Osteoblast (primary cell): ENCODE measurements at regions not wholly inside any gene's neighbourhood (a gene's known extent, or its start where the extent isn't known, plus 50 kb on each side); places are given as distances from the start of the nearest gene placed in this dataset.

Experiments
- DNase-seq: peaks from one replicate; pipeline ENCODE4 v3.0.0; 2011; ENCODE audit warnings: low spot score, mixed read lengths; ENCODE audit not compliant: insufficient read length; ENCODE audit errors: missing footprints
- H2AFZ ChIP-seq: 2 replicates; pipeline ENCODE4 v1.6.0; 2011; ENCODE audit warnings: mild to moderate bottlenecking, low read length
- H3K27ac ChIP-seq: 2 replicates; pipeline ENCODE4 v1.5.1; 2011; ENCODE audit warnings: mild to moderate bottlenecking, low read depth, low read length, moderate library complexity
- H3K27me3 ChIP-seq: 2 replicates; pipeline ENCODE4 v1.6.0; 2012; ENCODE audit warnings: mild to moderate bottlenecking, control low read depth, inconsistent platforms, low read length, moderate library complexity; ENCODE audit not compliant: insufficient read depth
- H3K36me3 ChIP-seq: 2 replicates; pipeline ENCODE4 v1.5.1; 2011; ENCODE audit warnings: mild to moderate bottlenecking, low read length, control low read depth, moderate library complexity; ENCODE audit not compliant: insufficient read depth
- H3K4me1 ChIP-seq: 2 replicates; pipeline ENCODE4 v1.5.1; 2011; ENCODE audit warnings: mild to moderate bottlenecking, low read length, control low read depth, moderate library complexity; ENCODE audit not compliant: insufficient read depth
- H3K4me2 ChIP-seq: 2 replicates; pipeline ENCODE4 v1.6.0; 2011; ENCODE audit warnings: mild to moderate bottlenecking, low read length; ENCODE audit not compliant: insufficient read depth
- H3K4me3 ChIP-seq: fragments of 200-600 bp; sonication (generic); 3 replicates; pipeline ENCODE4 v1.5.1; 2012; ENCODE audit warnings: mild to moderate bottlenecking, low read length, inconsistent platforms; ENCODE audit not compliant: insufficient read depth
- H3K79me2 ChIP-seq: 2 replicates; pipeline ENCODE4 v1.6.0; 2012; ENCODE audit warnings: mild to moderate bottlenecking, low read length, control low read depth, inconsistent platforms; ENCODE audit not compliant: insufficient read depth
- H3K9me3 ChIP-seq: 2 replicates; pipeline ENCODE4 v1.5.1; 2011; ENCODE audit warnings: low read depth, low read length, control low read depth
- H4K20me1 ChIP-seq: 2 replicates; pipeline ENCODE4 v1.6.0; 2012; ENCODE audit warnings: mild to moderate bottlenecking, low read length, control low read depth; ENCODE audit not compliant: insufficient read depth
- TF ChIP-seq, protein P1 (sequence below): IDR thresholded peaks from 2 replicates; pipeline ENCODE4 v1.5.1; 2011; ENCODE audit warnings: mild to moderate bottlenecking, low read depth, low read length, moderate library complexity; ENCODE audit errors: extremely low read depth

- no peak overlapping the region for H2AFZ ChIP-seq
- DNase-seq, result no peak
- H3K4me2 ChIP-seq, result no peak overlapping the region
- H3K27me3 ChIP-seq, result no peaks in the 10 kb centered on the region
- H3K4me1 ChIP-seq, result no peaks in the 10 kb centered on the region
- no peak overlapping the region for H3K4me3 ChIP-seq
- H3K9me3 ChIP-seq, result no peaks in the 10 kb centered on the region
- no peaks in the 10 kb centered on the region for H4K20me1 ChIP-seq
- H3K27ac ChIP-seq, result no peak overlapping the region
- no peaks in the 10 kb centered on the region for H3K79me2 ChIP-seq
- TF ChIP-seq, protein P1, sequence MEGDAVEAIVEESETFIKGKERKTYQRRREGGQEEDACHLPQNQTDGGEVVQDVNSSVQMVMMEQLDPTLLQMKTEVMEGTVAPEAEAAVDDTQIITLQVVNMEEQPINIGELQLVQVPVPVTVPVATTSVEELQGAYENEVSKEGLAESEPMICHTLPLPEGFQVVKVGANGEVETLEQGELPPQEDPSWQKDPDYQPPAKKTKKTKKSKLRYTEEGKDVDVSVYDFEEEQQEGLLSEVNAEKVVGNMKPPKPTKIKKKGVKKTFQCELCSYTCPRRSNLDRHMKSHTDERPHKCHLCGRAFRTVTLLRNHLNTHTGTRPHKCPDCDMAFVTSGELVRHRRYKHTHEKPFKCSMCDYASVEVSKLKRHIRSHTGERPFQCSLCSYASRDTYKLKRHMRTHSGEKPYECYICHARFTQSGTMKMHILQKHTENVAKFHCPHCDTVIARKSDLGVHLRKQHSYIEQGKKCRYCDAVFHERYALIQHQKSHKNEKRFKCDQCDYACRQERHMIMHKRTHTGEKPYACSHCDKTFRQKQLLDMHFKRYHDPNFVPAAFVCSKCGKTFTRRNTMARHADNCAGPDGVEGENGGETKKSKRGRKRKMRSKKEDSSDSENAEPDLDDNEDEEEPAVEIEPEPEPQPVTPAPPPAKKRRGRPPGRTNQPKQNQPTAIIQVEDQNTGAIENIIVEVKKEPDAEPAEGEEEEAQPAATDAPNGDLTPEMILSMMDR, result no peak
- no peaks in the 10 kb centered on the region for H3K36me3 ChIP-seq
Measured at GRCh38 chr4:19401301-19402080, 850.2 kb upstream of the SLIT2 start.

DNA sequence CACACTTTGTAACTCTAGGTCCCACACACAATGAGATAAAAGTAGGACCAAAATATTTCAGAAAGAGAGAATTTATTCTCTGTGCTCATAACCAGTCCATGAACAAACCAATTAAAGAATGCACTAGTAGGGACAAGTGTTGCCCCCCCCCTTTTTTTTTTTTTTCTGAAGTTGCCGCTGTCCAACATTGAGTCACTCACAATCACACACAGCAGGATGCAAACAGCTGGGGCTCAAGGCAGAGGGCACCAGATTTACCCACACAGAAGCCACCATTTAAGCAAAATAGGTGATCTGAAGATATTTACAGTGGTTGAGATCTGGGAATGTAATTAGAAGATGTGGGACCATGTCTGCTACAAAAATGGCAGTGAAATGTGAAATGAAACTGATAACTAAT, 850.9 kb upstream of the SLIT2 start:
- Histone ChIP-seq H3K27me3 (no peaks in the 10 kb centered on the region), H4K20me1 (no peaks in the 10 kb centered on the region), H3K79me2 (no peaks in the 10 kb centered on the region), H3K9me3 (no peaks in the 10 kb centered on the region), H2AFZ (no peak overlapping the region), H3K27ac (no peak overlapping the region), H3K36me3 (no peaks in the 10 kb centered on the region), H3K4me2 (no peak overlapping the region), H3K4me3 (no peak overlapping the region), H3K4me1 (no peaks in the 10 kb centered on the region)
- TF ChIP-seq, protein P1, result no peak
- no peak for DNase-seq

DNA sequence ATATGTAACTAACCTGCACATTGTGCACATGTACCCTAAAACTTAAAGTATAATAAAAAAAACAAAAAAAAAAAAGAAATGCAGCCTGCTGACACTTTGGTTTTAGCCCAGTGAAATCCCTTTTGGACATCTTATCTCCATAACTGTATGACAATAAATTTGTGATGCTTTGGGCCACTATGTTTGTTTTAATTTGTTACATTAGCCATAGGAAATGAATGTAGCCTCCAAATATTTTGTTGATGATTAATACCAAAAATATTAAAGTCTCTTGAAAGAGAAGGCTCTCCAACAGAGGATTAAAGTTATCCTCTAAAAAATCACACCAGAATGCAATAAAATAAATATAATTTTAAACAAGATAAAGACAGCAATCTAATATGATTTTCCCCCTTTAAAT, 852.7 kb upstream of the SLIT2 start:
- Histone ChIP-seq H4K20me1 (no peaks in the 10 kb centered on the region), H3K4me2 (no peak overlapping the region), H3K4me3 (no peak overlapping the region), H3K79me2 (no peaks in the 10 kb centered on the region), H3K27ac (no peak overlapping the region), H3K9me3 (no peaks in the 10 kb centered on the region), H2AFZ (no peak overlapping the region), H3K4me1 (no peaks in the 10 kb centered on the region), H3K27me3 (no peaks in the 10 kb centered on the region), H3K36me3 (no peaks in the 10 kb centered on the region)
- no peak for DNase-seq
- TF ChIP-seq, protein P1, result no peak

DNA sequence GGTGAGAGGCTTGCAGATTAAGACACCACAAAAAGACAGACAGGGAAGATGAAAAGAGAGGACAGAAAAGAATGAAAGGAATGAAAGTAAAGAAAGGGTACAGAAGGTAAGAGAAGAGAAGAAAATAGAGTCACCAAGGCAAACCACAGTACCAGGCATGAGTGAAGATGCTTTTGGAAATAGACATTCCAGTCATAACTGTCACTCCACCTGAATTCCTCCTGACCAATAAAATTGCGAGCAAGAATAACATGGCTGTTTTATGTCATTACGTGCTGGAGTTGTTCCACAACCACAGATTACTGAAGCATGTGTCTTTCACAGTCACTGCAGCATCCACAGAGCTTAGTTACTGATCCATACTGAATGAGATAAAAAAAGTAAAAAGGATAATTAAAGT, 864.9 kb upstream of the SLIT2 start:
- Histone ChIP-seq H3K36me3 (no peaks in the 10 kb centered on the region), H4K20me1 (no peaks in the 10 kb centered on the region), H3K27ac (no peak overlapping the region), H3K4me2 (peak overlapping the region; percentile 40), H3K27me3 (no peaks in the 10 kb centered on the region), H3K9me3 (no peaks in the 10 kb centered on the region), H3K79me2 (no peaks in the 10 kb centered on the region), H3K4me3 (no peak overlapping the region), H2AFZ (no peak overlapping the region), H3K4me1 (peaks cover 6% of the 10 kb centered on the region)
- DNase-seq, result no peak
- TF ChIP-seq, protein P1, result no peak
